Neural crest cell (in vitro differentiated cells): ENCODE measurements at regions not wholly inside any gene's neighbourhood (a gene's known extent, or its start where the extent isn't known, plus 50 kb on each side); places are given as distances from the start of the nearest gene placed in this dataset.
"Not testable (repeated sequence)": the region's sequence is repeated elsewhere in the genome, so short reads cannot be mapped to it uniquely, and the experiment has no call there.

Experiments used
- DNase-seq: peaks from one replicate; pipeline ENCODE4 v3.0.0; 2021; ENCODE audit warnings: low read depth, mixed read lengths, low spot score
- H3K27ac Mint-ChIP-seq: one replicate; pipeline ENCODE4 v1.8.0; 2021; ENCODE audit warnings: mild to moderate bottlenecking, mixed read lengths; ENCODE audit not compliant: unreplicated experiment
- H3K27me3 Mint-ChIP-seq: 2 replicates; pipeline ENCODE4 v1.8.0; 2021; ENCODE audit warnings: low read depth, mild to moderate bottlenecking, mixed read lengths
- H3K36me3 Mint-ChIP-seq: 2 replicates; pipeline ENCODE4 v1.8.0; 2021; ENCODE audit warnings: low read depth, mild to moderate bottlenecking, mixed read lengths
- H3K4me1 Mint-ChIP-seq: 2 replicates; pipeline ENCODE4 v1.8.0; 2021; ENCODE audit warnings: mixed read lengths
- H3K4me3 Mint-ChIP-seq: one replicate; pipeline ENCODE4 v1.8.0; 2021; ENCODE audit warnings: mild to moderate bottlenecking, mixed read lengths
- H3K9me3 Mint-ChIP-seq: 2 replicates; pipeline ENCODE4 v1.8.0; 2021; ENCODE audit warnings: mixed read lengths
- TF ChIP-seq, protein P1 (sequence below): fragments of 200-600 bp; sonication (generic); conservative IDR thresholded peaks from 2 replicates; pipeline ENCODE4 v1.5.0; 2021; ENCODE audit warnings: antibody characterized with exemption, mild to moderate bottlenecking

DNA sequence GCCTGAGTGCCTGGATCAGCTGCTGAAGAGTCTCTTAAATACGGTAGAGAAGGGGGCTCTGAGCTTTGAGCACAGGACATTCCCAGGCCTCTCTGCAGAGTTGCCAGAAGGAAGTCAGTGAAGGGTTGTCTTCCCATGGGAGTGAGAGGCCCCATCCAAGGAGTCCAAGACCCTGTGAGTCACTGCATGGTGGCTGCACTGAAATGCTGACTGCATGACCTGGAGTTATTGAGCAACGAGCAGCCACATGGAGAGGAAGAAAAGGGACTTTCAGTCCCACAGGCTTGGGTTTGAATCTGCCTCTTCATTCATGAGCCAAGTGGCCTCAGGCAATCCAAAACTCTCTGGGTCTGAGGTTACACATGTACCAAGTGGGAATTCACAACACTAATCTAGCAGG, 69.6 kb upstream of the RASGRF1 start:
- H3K27ac Mint-ChIP-seq = no peak overlapping the region

DNA sequence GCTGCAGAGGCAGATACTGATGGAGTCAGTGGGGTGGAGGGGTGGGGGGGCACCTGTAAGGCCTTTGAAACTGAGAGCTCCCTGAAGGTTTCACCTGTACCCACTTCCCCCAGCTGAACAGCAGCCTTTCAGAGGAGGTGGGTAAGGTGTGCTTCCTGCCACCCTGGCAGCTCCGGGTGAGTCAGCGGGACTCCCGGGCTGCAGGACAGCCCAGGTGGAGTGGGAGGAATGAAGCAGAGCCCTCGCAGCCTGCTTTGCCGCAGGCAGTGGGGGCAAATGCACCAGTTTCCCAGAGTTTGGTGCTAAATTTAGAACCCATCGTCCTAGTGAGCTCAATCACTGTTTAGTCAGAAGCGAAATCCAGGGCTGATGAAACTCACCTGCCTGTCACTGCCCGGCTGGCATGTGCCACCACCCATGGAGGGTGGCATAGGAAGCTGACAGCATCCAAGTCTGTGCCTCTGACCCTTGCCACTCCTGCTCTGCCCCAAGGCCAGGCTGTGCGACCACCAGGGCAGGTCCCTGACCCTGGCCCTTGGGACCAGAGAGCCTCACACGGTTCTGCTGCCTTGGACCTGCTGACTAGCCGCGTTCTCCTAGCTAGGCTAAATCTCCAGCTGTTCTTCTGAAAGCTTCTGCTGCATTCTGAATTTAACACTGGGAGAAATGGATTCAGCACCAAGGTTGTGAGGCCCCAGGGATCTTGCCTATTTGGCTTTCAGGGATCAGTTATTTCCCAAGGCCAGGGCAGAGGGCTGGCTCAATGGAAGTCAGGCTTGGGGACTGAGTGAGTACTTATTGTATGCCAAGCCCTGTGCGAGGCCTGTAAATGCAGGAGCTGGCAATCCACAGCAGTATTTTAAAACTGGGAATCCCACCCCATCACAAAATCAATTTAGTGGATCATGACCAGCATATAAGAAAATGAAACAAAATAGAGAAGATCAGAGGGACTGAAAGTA, 67.3 kb upstream of the RASGRF1 start:
- Mint-ChIP-seq H3K9me3 (no peaks in the 10 kb centered on the region), H3K36me3 (no peaks in the 10 kb centered on the region), H3K4me1 (peaks cover 6% of the 10 kb centered on the region), H3K4me3 (no peak overlapping the region), H3K27ac (no peak overlapping the region), H3K27me3 (peaks cover 5% of the 10 kb centered on the region)
- DNase-seq = no peak
- TF ChIP-seq, protein P1, sequence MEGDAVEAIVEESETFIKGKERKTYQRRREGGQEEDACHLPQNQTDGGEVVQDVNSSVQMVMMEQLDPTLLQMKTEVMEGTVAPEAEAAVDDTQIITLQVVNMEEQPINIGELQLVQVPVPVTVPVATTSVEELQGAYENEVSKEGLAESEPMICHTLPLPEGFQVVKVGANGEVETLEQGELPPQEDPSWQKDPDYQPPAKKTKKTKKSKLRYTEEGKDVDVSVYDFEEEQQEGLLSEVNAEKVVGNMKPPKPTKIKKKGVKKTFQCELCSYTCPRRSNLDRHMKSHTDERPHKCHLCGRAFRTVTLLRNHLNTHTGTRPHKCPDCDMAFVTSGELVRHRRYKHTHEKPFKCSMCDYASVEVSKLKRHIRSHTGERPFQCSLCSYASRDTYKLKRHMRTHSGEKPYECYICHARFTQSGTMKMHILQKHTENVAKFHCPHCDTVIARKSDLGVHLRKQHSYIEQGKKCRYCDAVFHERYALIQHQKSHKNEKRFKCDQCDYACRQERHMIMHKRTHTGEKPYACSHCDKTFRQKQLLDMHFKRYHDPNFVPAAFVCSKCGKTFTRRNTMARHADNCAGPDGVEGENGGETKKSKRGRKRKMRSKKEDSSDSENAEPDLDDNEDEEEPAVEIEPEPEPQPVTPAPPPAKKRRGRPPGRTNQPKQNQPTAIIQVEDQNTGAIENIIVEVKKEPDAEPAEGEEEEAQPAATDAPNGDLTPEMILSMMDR = no peak

More for the DNA sequence above, 69.6 kb upstream of the RASGRF1 start:
- DNase-seq = no peak
- Mint-ChIP-seq H3K36me3 (no peaks in the 10 kb centered on the region), H3K27me3 (peaks cover 5% of the 10 kb centered on the region), H3K4me3 (no peak overlapping the region), H3K4me1 (no peaks in the 10 kb centered on the region), H3K9me3 (no peaks in the 10 kb centered on the region)
- TF ChIP-seq, protein P1 = no peak

DNA sequence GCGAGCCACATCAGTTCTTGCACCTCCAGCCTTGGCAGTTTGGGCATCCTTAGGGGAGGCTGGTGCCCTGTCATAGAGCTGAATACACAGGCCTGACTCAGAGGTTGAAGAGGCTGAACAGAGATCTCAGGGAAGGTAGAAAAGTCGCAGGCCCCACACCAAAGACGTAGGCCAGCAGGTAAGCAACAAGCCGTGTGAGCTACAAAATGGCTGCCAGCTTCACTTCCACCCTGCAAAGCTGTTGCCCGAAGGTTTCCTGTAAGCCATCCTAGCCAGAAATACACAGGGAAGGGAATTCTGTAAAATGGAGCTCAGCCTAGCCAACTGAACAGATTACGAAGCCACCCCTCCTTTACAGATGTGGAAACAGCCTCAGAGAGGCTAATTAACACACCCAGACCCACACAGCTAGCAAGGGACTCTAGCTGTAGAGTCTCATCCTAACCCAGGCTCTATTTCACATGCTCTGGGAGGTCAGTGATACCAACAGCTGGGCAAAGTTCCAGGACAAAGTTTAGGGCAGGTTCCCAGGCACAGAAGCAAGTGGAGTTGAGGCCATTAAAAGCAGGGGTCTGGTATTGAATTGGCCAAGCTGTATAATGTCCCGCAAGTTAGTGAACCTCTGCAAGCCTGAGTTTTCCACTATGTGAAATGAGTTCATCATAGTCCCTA, 66.3 kb upstream of the RASGRF1 start:
- Mint-ChIP-seq H3K27ac (no peak overlapping the region), H3K4me1 (peaks cover 6% of the 10 kb centered on the region), H3K4me3 (no peak overlapping the region), H3K9me3 (no peaks in the 10 kb centered on the region), H3K36me3 (no peaks in the 10 kb centered on the region), H3K27me3 (peaks cover 2% of the 10 kb centered on the region)
- no peak for DNase-seq
- TF ChIP-seq, protein P1 = no peak

DNA sequence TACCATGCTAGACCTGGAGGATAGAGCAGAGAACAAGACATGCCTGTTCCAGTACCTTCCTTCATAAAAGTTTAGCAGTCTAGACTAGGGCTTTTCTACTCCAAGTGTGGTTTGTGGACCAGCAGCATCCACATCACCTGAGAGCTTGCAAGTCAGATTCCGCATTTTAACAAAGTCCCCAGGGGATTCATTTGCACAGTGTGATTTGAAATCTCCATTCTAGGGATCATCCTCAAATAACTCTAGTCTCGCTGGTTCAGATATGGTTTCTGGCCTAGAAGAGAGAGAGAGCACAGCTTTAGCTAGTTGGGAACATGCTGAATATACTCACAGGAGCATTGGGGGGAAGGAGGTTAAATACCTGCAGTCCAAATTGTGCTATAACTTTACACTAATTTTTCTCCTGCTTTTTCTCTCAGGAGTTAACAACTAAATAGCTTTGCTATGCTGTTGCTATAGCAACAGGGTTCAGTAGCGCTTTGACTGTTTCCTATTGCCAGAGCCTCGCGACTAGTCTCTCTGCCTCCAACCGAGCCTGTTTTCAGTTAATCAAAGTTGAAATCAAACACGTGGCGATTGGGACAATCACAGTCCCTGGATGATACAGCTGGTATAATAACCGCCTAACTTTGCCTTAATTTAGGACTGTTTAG, 64.0 kb upstream of the RASGRF1 start:
- H3K9me3 Mint-ChIP-seq = peaks cover 5% of the 10 kb centered on the region

DNA sequence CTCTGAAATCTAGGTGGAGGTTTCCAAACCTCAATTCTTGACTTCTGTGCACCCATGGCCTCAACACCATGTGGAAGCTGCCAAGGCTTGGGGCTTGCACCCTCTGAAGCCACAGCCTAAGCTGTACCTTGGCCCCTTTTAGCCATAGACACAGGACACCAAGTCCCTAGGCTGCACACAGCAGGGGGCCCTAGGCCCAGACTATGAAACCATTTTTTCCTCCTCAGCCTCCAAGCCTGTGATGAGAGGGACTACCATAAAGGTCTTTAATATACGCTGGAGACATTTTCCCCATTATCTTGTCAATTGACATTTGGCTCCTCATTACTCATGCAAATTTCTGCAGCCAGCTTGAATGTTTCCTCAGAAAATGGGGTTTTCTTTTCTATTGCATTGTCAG, 53.7 kb upstream of the RASGRF1 start:
- H3K27me3 Mint-ChIP-seq = peaks cover 29% of the 10 kb centered on the region
- not testable (repeated sequence) for DNase-seq, H3K27ac Mint-ChIP-seq, H3K4me1 Mint-ChIP-seq, H3K4me3 Mint-ChIP-seq
- peaks cover 13% of the 10 kb centered on the region for H3K36me3 Mint-ChIP-seq
- peaks cover 27% of the 10 kb centered on the region for H3K9me3 Mint-ChIP-seq

More for the DNA sequence above, 64.0 kb upstream of the RASGRF1 start:
- Mint-ChIP-seq H3K27me3 (peaks cover 3% of the 10 kb centered on the region), H3K4me1 (peaks cover 6% of the 10 kb centered on the region), H3K27ac (no peak overlapping the region), H3K4me3 (no peak overlapping the region), H3K36me3 (peaks cover 5% of the 10 kb centered on the region)
- no peak for DNase-seq
- TF ChIP-seq, protein P1 = no peak
